ENCODE measurements at regions not wholly inside any gene's neighbourhood (a gene's known extent, or its start where the extent isn't known, plus 50 kb on each side); places are given as distances from the start of the nearest gene placed in this dataset.
A peak's percentile ranks its signal among the peaks of the same experiment; 100 is the strongest.

DNA sequence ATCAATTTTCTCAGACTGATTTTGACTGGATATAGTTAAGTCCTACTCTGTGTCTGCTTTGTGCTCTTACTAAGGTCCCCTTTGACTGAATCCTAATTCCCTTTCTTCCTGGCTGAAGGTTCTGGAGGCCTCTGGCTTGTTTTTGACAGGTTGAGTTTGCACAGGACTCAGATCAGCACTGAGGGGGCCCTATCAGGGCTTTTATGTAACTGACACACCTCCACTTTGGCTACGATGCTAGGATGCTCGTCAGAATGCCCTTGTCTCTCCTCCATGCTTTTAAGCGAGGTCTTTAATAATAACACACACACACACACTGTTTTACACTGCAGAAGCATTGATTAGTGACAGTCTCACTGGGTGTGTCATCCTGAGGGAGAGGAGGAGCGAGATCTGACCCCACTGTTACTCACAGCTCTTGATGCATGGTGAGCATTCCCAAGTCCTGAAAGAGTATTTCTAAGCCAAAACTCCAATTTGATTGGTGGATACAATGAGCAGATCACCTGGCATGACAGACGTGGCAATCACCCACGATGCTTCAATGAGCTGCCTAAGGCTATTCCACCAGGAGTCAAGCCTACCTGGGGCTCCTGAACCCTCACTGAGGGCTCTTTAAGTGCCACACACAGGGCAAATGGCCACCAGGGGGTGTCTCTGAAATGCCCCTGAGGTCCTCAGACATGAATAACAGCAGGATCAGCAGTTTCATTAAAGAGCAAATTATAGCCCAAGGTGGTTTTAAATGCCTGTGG is 130.4 kb upstream of the CPEB2 start:
- no peak for TF ChIP-seq POLR2A (IDR thresholded peaks at IDR 0.05; ENCODE audit: low read depth)
- peak in 1 of 3 experiments; percentile 8 for TF ChIP-seq CTCF (IDR thresholded peaks at IDR 0.05)
- TF ChIP-seq EP300 (IDR thresholded peaks at IDR 0.05): no peak
- no peak for TF ChIP-seq POLR2AphosphoS5 (IDR thresholded peaks at IDR 0.05)

Measured in esophagus muscularis mucosa (tissue), 4 donors.